ENCODE measurements at regions not wholly inside any gene's neighbourhood (a gene's known extent, or its start where the extent isn't known, plus 50 kb on each side); places are given as distances from the start of the nearest gene placed in this dataset.

DNA sequence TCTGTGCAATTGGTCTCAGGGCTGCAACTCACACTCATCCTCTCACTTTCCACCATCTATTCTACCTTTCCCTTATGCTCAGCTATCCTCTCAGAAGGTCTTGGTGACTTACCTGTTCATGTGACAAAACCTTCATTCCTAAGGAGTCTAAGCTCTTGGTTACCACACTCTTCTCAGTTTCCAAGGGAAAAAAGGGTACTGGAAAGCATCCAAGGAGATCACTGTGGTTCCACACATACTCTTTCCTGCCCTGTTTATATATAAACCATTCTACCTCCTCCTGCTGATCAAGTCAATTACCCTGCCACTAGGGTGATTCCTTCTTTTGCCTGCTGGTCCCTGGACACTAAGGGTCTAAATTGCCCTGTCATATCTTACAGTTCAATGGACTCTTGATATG is 57.2 kb upstream of the MAML3 start:
- no peak for DNase-seq

GRCh38 chr4:140208921-140209320 is 54.9 kb upstream of the MAML3 start:
- DNase-seq: no peak
